ENCODE measurements at regions not wholly inside any gene's neighbourhood (a gene's known extent, or its start where the extent isn't known, plus 50 kb on each side); places are given as distances from the start of the nearest gene placed in this dataset.

GRCh38 chr10:128473396-128473795 is 347.2 kb upstream of the MKI67 start:
- no peak for DNase-seq

GRCh38 chr10:128473911-128474310 is 347.7 kb upstream of the MKI67 start:
- no peak for DNase-seq

GRCh38 chr10:128474571-128474970 is 348.3 kb upstream of the MKI67 start:
- no peak for DNase-seq

- no peak for DNase-seq
Measured at GRCh38 chr10:128475686-128476367, 349.6 kb upstream of the MKI67 start.

GRCh38 chr10:128476368-128476725 is 350.1 kb upstream of the MKI67 start:
- DNase-seq, result no peak

GRCh38 chr10:128476845-128477244 is 350.6 kb upstream of the MKI67 start:
- DNase-seq, result no peak

GRCh38 chr10:128480601-128481000 is 354.4 kb upstream of the MKI67 start:
- DNase-seq, result no peak

- DNase-seq, result peak; percentile 75
Measured at GRCh38 chr10:128481152-128481840, 355.1 kb upstream of the MKI67 start.

- DNase-seq, result no peak
Measured at GRCh38 chr10:128482052-128482451, 355.8 kb upstream of the MKI67 start.

- no peak for DNase-seq
Measured at GRCh38 chr10:128483216-128483615, 357.0 kb upstream of the MKI67 start.

- no peak for DNase-seq
Measured at GRCh38 chr10:128484041-128484440, 357.8 kb upstream of the MKI67 start.

GRCh38 chr10:128485701-128486235 is 359.5 kb upstream of the MKI67 start:
- no peak for DNase-seq

- DNase-seq, result no peak
Measured at GRCh38 chr10:128487517-128487916, 361.3 kb upstream of the MKI67 start.

GRCh38 chr10:128489324-128490247 is 363.4 kb upstream of the MKI67 start:
- DNase-seq, result no peak

- DNase-seq, result no peak
Measured at GRCh38 chr10:128491686-128492085, 365.5 kb upstream of the MKI67 start.

- DNase-seq, result no peak
Measured at GRCh38 chr10:128493811-128494210, 367.6 kb upstream of the MKI67 start.

- DNase-seq, result no peak
Measured at GRCh38 chr10:128494665-128495064, 368.4 kb upstream of the MKI67 start.

- DNase-seq, result no peak
Measured at GRCh38 chr10:128497660-128498377, 371.6 kb upstream of the MKI67 start.

- no peak for DNase-seq
Measured at GRCh38 chr10:128498378-128498730, 372.1 kb upstream of the MKI67 start.

GRCh38 chr10:128498746-128499145 is 372.5 kb upstream of the MKI67 start:
- no peak for DNase-seq

GRCh38 chr10:128499486-128499885 is 373.3 kb upstream of the MKI67 start:
- DNase-seq, result no peak

- no peak for DNase-seq
Measured at GRCh38 chr10:128499956-128500355, 373.7 kb upstream of the MKI67 start.

- DNase-seq, result no peak
Measured at GRCh38 chr10:128500642-128501041, 374.4 kb upstream of the MKI67 start.
